DMS153 treated with DMSO at 0.1 percent for 48 hours (cell line): ENCODE measurements at regions not wholly inside any gene's neighbourhood (a gene's known extent, or its start where the extent isn't known, plus 50 kb on each side); places are given as distances from the start of the nearest gene placed in this dataset.

Experiments
- DNase-seq: peaks from one replicate; lab custom pipeline; 2025; ENCODE audit not compliant: unreplicated experiment; lab: John Stamatoyannopoulos, UW

DNA sequence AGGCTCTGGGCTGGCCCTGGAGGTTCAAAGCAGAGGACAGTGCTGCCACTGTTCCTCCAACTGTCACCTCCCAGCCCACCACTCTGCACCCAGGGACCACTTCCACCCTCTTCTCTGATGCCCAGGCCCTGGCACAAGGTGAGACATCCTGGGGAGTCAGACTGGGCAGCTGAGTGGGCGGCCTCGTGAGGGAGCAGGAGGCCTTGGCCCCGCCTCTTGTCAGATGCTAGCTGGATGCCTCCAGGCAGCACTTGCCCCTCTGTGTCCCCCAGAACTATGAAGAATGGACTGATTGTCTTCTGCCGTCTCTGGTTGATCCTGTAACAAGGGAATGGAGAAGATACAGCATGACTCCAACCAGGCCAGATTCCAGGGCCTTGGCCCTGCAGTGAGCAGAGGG, 191.0 kb upstream of the LINGO1 start:
- no peak for DNase-seq

DNA sequence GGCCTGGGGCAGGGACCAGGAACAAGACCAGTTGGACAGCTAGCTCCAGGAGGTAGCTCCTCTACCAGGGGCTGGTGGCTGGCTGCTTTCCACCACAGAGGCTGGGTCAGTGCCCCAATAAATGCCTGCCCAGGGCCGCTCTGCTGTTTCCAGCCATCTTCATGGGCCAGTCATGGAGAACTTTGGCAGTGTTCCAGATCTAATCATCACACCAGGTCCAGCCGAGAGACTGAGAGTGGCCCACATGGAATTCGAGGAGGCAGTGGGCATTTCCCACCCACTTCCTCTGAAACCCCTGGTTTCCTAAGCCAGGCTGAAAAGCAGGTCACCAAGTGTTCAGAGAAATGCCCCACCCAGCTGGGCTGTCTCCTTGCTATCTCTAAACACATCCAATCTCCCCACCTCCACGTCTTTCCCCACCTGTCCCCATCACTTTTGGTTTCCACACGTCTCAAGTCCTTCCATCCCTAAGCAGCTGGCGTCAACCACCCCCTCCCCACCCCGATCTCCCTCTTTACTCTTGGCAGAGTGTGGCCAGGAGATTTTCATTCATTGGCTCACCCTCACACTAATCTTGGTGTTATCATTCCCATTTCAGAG, 190.0 kb upstream of the LINGO1 start:
- no peak for DNase-seq

DNA sequence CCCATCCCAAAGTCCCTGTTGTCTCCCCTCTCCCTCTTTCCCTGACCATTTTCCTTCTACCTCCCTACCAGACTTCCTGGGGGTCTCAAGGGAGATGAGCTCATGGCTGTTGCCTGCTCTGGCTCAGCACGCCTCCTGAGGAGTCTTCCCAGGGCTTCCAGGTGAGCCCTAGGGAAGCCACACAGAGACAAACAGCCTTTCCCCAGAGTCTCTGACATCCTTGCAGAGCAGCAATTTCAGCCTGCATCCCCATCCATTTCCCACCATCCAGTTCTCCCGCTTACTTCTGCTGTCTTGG, 189.2 kb upstream of the LINGO1 start:
- no peak for DNase-seq

DNA sequence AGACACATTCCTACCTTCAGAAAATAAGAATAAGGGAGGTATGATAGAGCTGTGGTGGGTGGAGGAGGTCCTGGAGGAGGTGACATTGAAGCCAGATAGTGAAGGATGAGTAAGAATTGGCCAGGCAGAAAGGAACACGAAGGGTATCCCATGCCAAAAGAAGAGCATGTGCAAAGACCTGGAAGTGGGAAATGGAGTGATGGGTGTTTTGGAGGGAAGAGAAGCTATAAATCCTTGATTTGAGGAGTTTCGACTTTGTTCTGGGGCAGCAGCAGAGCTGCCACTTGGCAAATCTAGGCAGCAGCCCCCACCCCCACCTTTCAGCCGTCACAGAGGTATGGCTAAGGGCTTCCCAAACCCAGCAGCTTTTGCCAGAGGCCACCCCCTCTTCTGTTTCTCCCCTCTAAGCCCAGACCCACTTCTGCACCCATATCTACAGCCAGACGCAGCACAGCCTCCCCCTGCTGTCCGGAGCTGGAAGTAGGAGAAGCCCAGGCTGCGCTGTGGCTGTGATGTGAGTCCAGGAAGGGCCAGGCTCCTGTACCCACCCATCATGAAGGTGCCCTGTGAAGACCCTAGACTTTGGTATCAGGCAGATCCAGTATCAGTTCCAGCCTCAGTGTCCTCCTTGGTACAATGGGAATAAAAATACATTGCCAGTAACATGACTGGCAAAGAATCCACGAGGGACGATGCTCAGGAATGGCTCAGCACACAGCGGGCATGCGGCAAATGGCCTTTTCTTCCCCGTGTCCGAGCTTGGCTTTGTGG, 188.7 kb upstream of the LINGO1 start:
- no peak for DNase-seq

DNA sequence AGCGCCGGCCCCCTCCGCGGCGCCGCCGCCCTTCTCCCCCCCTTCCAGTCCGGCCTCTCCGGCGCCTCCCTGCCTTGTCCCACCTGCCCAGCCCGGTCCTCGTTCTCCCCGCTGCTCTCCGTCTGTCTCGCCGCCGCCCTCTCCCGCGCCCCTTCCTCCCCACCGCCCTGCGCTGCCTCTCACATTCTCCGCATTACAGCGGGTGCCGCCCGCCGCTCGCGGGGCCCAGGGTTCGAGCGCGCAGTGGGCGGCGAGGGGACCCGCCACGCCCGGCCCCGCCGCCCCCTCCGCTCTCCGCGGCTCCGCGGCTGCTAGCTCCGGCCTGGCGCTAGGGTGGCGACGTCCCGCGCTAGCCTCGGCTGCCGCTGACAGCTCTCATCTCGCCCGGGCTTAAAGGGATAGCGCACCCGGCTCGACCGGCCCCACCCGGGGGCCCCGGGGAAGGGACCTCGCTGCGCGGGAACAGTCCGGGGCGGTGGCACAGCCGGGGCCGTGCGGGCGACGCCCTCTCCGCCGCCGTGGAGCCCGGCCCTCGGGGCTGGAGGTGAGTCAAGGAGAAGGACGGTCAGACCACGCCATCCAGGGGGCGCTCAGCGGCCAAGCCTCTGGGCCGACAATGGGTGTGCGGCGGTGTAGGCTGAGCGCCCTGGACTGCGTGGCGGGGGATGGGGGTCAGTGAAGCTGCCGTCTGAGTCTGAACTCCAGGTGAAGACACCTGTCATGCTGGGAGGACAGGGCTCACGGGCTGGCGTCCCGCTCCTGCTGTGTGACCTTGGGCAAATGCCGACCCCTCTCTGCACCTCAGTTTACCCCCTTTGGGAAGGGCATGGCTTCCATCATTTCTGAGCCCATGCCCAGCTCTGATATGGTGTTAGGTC, 187.4 kb upstream of the LINGO1 start:
- DNase-seq = no peak

DNA sequence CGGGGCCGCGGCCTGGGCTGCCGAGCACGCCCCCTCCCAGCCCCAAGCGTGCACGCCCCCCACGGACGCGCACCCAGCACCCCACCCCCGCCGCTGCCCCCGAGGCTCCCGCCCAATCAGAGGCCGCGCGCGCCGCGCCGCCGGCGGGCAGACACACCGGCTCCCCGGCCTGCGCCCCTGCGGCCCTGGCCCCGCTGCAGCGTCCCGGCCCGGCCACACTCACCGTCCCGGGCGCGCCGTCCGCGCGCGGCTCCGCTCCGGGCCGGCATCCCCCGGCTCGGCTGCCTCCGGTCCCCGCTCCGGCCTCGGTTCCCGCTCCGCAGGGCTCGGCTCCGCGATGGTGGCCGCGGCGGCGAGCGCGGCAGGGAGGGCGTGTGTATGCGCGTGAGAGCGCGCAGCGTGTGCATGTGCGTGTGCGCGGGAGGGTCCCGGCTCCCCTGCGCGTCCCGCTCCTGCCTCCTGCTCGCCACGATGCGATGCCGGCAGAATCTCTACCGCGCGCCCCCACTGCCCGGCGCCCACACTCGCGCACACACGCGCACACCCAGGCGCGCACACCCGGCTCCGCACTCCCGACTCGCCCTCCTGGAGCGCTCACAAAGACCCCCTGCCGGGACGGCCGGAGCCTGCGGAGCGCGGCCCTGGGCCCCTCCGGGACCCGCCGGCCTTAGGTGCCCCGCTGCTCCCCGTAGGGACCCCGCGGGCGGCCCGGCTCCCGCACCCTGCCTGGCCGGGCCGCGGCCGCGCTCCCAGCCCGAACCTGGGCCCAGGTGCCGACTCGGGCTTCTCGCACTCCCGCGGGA, 186.5 kb upstream of the LINGO1 start:
- no peak for DNase-seq

DNA sequence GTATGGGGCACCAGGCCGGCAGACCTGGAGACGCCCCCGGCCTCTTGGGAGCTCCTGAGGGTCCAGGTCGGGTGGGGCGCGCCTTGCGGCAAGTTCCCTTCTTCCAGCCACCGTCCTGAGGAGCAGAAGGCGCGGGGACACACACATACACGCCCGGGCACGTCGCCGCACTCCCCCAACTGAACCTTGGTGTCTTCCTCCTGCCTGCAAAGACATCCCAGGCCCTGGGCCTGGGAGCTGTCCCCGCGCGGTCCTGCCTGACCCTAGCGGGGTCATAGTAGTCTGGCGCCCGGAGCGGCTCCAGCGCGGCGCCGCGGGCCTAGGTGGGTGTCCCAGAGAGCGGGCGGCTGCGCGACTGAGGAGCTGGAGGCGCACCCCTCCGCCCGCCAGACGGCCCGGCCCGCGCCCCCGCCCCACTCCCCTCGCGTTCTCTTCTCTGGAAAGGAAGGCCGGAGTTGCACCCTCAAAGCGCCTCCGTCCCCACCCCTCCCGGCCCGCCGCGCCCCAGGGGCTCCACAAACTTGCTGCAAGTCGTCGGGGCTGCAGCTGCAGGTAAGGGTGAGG, 185.9 kb upstream of the LINGO1 start:
- DNase-seq = no peak

DNA sequence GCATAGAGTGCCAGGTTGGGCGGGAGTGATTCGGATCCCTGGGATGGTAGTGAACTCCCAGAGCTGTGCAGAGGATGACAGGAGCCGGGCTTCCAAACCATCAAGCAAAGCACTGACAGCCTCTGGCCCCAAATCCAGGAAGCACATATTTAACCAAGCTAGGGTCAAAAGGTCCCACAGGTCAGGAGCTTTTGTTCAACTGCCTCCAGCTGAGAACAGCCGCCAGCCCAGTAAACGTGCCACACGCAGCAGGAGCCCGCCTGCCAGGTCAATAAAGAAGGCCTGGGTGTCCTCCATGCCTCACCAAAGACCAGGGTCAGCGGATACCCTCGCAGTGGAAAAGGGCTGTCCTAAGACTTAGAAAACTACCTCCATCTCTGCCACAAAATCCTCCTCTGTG, 184.7 kb upstream of the LINGO1 start:
- DNase-seq = no peak

DNA sequence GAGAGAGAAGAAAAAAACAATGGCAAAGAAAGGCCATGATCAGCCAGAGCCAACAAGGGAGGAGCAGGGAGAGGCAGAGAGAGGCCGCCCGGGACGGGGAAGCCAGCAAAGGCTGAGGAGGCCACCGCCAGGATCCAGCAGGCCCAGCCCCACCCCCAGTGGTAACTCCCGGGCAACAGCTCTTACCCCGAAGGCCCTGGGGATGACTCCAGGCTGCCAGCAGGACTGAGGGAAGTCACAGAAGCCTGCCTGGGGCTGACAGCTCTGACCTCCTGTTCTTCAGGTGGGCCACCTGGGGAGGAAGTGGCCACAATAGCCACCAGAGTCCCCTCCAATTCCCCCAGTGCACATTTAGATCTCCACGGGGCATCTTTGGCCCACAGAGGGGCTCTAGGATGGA, 184.3 kb upstream of the LINGO1 start:
- no peak for DNase-seq

DNA sequence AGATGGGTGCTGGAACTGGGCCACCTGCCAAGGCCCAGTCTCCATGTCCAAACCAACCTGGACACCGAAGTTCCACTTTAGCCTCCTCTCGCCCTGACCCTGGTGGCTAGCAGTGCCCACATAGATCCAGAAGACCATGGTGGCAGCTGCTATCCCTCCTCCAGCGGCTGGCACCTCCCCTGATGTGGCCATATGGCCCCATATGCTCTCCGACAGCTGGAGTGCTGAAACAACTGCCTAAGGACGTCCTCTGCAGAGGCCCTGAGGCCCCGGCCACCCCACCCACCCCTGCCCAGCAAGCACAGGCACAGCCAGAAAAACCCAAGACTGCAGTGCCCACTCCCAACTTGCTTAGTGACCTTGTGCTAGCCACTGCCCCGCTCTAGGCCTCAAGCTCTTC, 182.3 kb upstream of the LINGO1 start:
- no peak for DNase-seq

DNA sequence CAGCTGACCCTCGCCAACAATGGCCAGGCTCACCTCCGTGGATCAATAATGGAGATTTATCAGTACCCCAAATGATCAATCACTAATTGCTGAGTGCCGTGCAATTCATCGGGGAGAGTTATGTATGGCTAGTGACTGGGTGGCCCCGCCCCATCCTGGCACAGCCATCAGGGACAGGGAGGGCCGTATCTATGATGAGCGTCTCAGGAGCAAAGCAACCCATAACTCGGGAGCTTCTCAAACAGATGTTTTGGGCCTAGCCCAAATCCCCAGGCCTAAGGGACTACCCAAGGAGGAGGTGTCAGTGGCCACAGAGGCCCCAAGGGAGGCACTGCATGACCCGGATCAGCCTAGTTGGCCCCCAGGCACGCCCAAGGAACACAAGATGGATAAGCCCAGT, 180.0 kb upstream of the LINGO1 start:
- DNase-seq = no peak

DNA sequence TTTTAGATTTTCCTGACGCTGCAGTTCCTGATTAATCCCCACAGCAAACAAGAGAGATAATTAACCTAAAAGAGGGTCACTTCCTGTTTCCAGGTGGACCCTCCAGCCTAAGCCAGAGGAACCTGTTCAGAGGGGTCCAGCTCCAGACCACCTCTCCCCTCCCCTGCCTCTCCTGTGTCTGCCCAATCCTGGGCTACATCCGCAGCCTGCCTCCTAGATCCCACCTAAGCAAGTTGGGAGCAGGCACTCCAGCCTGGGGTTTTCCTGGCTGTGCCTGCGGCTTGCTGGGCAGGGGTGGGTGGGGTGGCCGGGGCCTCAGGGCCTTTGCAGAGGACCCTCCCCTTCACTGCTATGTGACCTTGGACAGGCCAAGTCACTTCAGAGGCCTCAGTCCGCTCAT, 178.6 kb upstream of the LINGO1 start:
- DNase-seq = no peak

DNA sequence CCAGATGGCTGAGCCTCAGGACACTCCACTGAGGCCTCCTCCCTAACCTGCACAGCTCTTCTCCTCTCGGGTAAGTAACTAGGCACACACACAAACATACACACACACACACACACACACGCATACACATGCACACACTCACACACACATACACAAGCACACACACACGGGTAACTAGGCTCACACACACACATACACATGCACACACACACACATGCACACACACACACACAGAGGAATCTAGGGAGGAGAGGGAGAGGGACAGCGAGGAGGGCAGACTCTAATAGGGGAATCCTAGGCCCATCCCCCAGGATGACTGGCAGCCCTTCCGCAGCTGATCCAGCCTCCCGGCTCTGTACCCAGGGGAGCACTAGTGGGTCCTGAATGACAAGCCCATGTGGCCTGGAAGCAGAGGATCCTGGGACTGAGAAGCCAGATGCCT, 177.4 kb upstream of the LINGO1 start:
- no peak for DNase-seq

DNA sequence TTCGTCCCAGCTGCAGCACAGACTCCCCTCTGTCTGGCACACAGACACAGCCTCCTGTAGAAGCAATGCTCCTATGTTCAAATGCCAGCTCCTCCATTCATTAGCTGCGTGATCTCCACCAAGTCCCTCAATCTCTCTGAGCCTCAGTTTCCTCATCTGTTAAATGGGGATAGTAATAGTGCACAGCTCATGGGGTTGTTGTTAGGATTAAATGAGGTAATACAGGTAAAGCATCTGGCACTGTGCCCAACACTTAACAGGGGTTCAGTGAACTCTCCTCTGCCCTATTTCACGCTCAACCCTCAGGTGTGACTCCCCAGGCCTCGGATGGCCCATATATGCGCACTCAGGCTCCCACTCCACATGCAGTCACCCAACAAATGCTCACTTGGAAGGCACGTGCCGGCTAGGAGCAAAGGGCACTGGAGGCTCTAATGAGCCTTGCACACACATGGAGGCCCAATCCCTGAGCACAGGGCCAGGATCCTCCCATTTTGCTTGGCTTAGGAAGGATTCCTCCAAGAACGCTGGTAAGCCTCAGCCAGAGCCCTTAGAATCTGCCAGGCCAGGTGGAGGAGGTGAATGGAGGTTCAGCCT, 176.0 kb upstream of the LINGO1 start:
- DNase-seq = no peak

DNA sequence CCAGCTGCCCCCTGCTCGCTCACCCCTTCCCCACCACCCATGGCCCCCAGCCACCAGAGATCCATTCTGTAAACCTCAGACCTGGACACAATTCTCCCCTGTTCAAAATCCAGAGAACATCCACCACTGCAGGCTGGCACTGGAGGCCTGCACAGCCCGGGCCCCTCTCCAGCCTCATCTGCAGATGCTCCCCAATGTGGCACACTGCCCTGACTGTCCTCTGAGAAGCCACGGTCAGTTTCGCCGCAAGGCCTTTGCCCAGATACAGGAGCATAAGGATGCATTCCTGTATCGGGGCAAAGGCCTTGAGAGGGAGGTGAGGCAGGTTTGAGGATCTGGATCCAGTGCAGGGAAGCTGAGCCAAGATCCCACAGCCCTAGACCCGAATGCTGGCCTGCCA, 175.4 kb upstream of the LINGO1 start:
- DNase-seq = no peak

DNA sequence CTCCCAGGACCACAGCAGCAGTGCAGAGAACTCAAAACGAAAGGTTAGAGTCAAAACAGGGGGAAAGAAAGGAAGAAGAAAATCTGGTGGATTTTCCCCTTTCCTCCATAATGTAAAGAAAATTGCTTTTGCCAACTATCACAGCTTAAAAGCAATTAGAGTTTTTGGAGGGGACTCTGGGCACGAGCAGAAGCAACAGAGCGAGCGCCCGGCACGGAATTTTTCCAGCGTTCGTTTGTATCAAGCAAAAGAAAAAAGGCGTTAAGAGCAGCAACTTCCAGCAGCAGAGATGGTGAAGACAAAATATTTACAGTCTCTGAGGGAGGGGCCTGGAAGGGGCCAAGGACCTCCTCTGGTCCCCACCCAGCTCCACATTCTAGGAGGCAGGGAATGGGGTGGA, 174.9 kb upstream of the LINGO1 start:
- DNase-seq = no peak

DNA sequence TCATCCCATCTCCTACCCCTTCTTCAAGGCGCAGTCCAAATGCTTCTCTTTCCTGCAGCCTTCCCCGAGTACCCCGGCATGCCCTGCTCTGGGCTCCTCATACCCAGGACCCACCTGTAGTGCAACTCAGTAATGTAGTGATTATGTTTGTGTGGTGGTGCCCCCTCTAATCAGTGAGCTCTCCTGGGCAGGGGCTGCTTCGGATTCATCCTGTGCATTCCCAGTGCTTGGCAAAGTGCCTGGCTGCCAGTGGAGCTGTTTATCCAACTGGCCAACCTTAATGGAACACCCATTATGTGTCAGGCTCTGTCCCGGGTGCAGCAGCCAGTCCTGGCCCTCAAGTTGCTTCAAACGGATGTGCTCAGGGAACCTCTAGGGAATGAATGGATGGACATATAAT, 174.4 kb upstream of the LINGO1 start:
- DNase-seq = no peak

DNA sequence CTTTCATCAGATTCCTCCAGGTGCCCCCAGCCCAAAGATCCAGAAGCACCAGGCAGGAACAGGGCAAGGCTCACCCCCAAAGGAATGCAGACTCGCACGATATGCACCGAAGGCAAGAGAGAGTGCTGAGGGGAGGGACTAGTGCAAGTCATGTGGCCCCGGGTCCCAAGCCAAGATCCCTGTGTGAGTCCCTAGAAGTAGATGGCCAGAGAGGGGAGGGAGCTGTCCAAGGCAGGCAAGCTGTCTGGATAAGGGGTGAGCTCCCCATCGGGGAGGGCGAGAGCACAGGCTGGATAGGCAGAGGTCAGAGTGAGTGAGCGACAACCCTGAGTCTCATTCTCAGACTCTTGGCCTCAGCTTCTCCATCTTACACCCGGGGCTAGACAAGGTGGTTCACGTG, 171.5 kb upstream of the LINGO1 start:
- no peak for DNase-seq

DNA sequence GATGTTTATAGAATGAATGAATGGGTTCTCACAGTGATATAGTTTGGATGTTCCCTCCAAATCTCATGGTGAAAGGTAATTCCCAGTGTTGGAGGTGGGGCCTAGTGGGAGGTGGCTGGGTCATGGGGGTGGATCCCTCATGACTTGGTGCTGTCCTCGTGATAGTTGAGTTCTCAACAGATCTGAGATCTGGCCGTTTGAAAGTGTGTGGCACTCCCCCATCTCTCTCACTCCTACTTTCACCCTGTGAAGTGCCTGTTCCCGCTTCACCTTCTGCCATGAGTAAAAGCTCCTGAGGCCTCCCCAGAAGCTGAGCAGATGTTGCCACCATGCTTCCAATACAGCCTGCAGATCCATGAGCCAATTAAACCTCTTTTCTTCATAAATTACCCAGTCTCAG, 170.8 kb upstream of the LINGO1 start:
- DNase-seq = no peak

DNA sequence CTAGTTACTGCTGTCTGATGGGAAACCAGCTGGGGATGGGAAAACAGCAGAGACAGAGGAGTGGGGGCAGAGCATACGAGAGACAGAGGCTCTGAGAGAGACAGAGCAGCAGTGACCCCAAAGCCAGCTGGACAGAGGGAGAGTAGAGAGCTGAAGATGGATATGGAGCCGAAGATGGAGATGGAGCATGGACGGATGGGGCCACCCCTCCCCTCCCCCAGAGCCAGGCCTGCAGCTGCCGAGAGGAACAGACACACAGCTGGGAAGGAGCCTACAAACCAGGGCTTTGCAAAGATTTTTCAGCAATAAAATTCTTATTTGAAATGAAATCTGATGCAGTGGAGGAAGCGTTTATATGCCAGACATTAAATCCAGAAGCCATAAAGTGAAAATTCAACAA, 167.6 kb upstream of the LINGO1 start:
- no peak for DNase-seq

DNA sequence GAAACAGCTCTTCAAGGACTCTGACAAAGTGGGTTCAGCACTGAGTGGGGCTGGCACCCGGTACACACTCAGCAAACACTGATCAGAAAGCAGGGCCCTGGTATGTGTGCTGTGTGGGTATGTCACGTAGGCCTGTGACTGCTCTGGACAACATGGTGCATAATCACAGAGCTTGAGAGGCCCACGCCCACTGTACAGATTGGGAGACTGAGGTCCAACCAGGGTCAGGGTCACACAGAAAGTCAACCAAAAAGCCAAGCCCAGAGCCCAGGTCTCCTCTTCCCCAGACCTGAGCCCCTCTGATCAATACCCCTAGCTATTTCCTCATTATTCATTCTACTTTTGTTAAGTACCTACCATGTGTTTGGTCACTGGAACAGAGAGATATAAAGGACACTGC, 166.1 kb upstream of the LINGO1 start:
- DNase-seq = no peak
